K562 (cell line): ENCODE measurements at regions not wholly inside any gene's neighbourhood (a gene's known extent, or its start where the extent isn't known, plus 50 kb on each side); places are given as distances from the start of the nearest gene placed in this dataset.
A peak's percentile ranks its signal among the peaks of the same experiment; 100 is the strongest.

Experiments used
- CBFA2T3 ChIP-seq: fragments of 450-650 bp; IDR thresholded peaks from 2 replicates; pipeline ENCODE4 v1.6.1; 2017
- CHD2 ChIP-seq: IDR thresholded peaks from 2 replicates; pipeline ENCODE4 v1.6.1; 2011; ENCODE audit warnings: low read depth, low read length
- MAZ ChIP-seq, 2 experiments: fragments of 450-650 bp in 1 of 2; sonication (generic) in 1 of 2; formaldehyde crosslinking; IDR thresholded peaks in 1 of 2; conservative IDR thresholded peaks in 1 of 2; 2 replicates each; pipeline versions ENCODE4 v1.4.0 to v1.5.0; 2020; ENCODE audit warnings: mild to moderate bottlenecking in 1 of 2, missing genetic modification reagents in 1 of 2
- TOE1 ChIP-seq, 2 experiments: fragments of 450-650 bp in 1 of 2; sonication (generic) in 1 of 2; formaldehyde crosslinking in 1 of 2; IDR thresholded peaks; 2 replicates each; pipeline versions ENCODE4 v1.7.1 to v1.8.0; 2016 to 2022; ENCODE audit warnings: borderline replicate concordance in 2 of 2, mild to moderate bottlenecking in 2 of 2, antibody characterized with exemption in 1 of 2, inconsistent platforms in 1 of 2, low read depth in 1 of 2, missing genetic modification reagents in 1 of 2, moderate library complexity in 1 of 2
- ZNF707 ChIP-seq: fragments of 250-450 bp; sonication (Bioruptor Pico); conservative IDR thresholded peaks from 2 replicates; pipeline ENCODE4 v1.8.0; 2022; ENCODE audit warnings: inconsistent platforms, mild to moderate bottlenecking, moderate library complexity
- TF ChIP-seq, protein P1 (sequence below): fragments of 250-450 bp; sonication (Bioruptor Pico); IDR thresholded peaks from 2 replicates; pipeline ENCODE4 v1.5.0; 2022; ENCODE audit warnings: mild to moderate bottlenecking
- TF ChIP-seq, protein P2 (sequence below): fragments of 450-650 bp; IDR thresholded peaks from 2 replicates; pipeline ENCODE4 v1.6.1; 2016
- TF ChIP-seq, protein P3 (sequence below): fragments of 450-650 bp; formaldehyde crosslinking; IDR thresholded peaks from 2 replicates; pipeline ENCODE4 v1.4.0; 2020; ENCODE audit warnings: mild to moderate bottlenecking, moderate library complexity
- TF ChIP-seq, protein P4 (sequence below): sonication (generic); formaldehyde crosslinking; IDR thresholded peaks from 2 replicates; pipeline ENCODE4 v1.8.0; 2022; ENCODE audit warnings: missing genetic modification reagents, mild to moderate bottlenecking, borderline replicate concordance
- TF ChIP-seq, protein P5 (sequence below): fragments of 200-800 bp; sonication (Bioruptor generic); IDR thresholded peaks from 2 replicates; pipeline ENCODE4 v1.6.1; 2016; ENCODE audit warnings: missing genetic modification characterization, missing compliant biosample characterization
- TF ChIP-seq, protein P6 (sequence below), 2 experiments: fragments of 250-450 bp in 1 of 2; fragments of 450-650 bp in 1 of 2; sonication (Bioruptor Pico) in 1 of 2; IDR thresholded peaks; 2 replicates each; pipeline versions ENCODE4 v1.6.1 to v1.8.0; 2016 to 2021; ENCODE audit warnings: mild to moderate bottlenecking in 2 of 2, moderate library complexity in 2 of 2, missing compliant biosample characterization in 1 of 2, missing genetic modification characterization in 1 of 2
- TF ChIP-seq, protein P7 (sequence below): fragments of 250-450 bp; sonication (Bioruptor Pico); IDR thresholded peaks from 2 replicates; pipeline ENCODE4 v1.8.0; 2021; ENCODE audit warnings: borderline replicate concordance, mild to moderate bottlenecking, moderate library complexity; ENCODE audit not compliant: poor library complexity, severe bottlenecking

DNA sequence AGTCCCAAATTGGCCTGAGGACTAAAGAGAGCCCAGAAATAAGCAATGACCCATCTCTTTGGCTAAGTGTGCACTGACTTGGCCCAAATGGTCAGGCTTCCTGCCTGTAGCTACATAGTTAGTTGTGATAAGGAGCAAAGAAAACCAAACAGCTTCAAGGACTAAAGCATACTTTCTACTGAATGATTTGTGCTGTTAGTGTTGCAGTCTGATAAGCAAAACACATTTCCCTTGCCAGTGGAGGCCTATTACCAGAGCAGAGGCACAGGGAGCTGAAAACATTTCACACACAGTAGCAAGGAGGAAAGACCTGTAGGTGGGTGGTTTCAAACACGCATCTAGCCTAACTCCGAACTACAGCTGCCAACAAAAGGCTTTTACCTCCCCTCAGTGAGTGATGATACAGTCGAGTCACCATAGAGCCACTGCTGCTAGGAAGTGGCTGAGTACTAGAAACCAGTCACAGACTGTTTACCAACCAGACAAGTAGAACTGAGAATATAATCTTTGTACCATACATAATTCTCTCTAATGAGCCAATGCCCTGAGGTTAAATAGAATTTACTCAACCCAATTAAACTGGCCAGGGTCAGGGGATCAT, 222.3 kb upstream of the THBS1 start (continued):
- TF ChIP-seq, protein P1, sequence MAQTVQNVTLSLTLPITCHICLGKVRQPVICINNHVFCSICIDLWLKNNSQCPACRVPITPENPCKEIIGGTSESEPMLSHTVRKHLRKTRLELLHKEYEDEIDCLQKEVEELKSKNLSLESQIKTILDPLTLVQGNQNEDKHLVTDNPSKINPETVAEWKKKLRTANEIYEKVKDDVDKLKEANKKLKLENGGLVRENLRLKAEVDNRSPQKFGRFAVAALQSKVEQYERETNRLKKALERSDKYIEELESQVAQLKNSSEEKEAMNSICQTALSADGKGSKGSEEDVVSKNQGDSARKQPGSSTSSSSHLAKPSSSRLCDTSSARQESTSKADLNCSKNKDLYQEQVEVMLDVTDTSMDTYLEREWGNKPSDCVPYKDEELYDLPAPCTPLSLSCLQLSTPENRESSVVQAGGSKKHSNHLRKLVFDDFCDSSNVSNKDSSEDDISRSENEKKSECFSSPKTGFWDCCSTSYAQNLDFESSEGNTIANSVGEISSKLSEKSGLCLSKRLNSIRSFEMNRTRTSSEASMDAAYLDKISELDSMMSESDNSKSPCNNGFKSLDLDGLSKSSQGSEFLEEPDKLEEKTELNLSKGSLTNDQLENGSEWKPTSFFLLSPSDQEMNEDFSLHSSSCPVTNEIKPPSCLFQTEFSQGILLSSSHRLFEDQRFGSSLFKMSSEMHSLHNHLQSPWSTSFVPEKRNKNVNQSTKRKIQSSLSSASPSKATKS (CRISPR knock-in tag): no peak
- TF ChIP-seq CHD2: no peak
- TF ChIP-seq, protein P2, sequence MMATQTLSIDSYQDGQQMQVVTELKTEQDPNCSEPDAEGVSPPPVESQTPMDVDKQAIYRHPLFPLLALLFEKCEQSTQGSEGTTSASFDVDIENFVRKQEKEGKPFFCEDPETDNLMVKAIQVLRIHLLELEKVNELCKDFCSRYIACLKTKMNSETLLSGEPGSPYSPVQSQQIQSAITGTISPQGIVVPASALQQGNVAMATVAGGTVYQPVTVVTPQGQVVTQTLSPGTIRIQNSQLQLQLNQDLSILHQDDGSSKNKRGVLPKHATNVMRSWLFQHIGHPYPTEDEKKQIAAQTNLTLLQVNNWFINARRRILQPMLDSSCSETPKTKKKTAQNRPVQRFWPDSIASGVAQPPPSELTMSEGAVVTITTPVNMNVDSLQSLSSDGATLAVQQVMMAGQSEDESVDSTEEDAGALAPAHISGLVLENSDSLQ: no peak
- TF ChIP-seq TOE1 (IDR thresholded peaks at IDR 0.05; ENCODE audit: borderline replicate concordance): no peak
- no peak for TF ChIP-seq TOE1 (CRISPR knock-in tag; IDR thresholded peaks at IDR 0.05; ENCODE audit: borderline replicate concordance, low read depth)
- TF ChIP-seq, protein P3, sequence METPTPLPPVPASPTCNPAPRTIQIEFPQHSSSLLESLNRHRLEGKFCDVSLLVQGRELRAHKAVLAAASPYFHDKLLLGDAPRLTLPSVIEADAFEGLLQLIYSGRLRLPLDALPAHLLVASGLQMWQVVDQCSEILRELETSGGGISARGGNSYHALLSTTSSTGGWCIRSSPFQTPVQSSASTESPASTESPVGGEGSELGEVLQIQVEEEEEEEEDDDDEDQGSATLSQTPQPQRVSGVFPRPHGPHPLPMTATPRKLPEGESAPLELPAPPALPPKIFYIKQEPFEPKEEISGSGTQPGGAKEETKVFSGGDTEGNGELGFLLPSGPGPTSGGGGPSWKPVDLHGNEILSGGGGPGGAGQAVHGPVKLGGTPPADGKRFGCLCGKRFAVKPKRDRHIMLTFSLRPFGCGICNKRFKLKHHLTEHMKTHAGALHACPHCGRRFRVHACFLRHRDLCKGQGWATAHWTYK (CRISPR knock-in tag): no peak
- TF ChIP-seq, protein P4, sequence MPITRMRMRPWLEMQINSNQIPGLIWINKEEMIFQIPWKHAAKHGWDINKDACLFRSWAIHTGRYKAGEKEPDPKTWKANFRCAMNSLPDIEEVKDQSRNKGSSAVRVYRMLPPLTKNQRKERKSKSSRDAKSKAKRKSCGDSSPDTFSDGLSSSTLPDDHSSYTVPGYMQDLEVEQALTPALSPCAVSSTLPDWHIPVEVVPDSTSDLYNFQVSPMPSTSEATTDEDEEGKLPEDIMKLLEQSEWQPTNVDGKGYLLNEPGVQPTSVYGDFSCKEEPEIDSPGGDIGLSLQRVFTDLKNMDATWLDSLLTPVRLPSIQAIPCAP (CRISPR knock-in tag): no peak
- no peak for TF ChIP-seq MAZ (CRISPR knock-in tag; conservative IDR thresholded peaks at IDR 0.05 in 1 of 2, IDR thresholded peaks at IDR 0.05 in 1 of 2)
- TF ChIP-seq, protein P5, sequence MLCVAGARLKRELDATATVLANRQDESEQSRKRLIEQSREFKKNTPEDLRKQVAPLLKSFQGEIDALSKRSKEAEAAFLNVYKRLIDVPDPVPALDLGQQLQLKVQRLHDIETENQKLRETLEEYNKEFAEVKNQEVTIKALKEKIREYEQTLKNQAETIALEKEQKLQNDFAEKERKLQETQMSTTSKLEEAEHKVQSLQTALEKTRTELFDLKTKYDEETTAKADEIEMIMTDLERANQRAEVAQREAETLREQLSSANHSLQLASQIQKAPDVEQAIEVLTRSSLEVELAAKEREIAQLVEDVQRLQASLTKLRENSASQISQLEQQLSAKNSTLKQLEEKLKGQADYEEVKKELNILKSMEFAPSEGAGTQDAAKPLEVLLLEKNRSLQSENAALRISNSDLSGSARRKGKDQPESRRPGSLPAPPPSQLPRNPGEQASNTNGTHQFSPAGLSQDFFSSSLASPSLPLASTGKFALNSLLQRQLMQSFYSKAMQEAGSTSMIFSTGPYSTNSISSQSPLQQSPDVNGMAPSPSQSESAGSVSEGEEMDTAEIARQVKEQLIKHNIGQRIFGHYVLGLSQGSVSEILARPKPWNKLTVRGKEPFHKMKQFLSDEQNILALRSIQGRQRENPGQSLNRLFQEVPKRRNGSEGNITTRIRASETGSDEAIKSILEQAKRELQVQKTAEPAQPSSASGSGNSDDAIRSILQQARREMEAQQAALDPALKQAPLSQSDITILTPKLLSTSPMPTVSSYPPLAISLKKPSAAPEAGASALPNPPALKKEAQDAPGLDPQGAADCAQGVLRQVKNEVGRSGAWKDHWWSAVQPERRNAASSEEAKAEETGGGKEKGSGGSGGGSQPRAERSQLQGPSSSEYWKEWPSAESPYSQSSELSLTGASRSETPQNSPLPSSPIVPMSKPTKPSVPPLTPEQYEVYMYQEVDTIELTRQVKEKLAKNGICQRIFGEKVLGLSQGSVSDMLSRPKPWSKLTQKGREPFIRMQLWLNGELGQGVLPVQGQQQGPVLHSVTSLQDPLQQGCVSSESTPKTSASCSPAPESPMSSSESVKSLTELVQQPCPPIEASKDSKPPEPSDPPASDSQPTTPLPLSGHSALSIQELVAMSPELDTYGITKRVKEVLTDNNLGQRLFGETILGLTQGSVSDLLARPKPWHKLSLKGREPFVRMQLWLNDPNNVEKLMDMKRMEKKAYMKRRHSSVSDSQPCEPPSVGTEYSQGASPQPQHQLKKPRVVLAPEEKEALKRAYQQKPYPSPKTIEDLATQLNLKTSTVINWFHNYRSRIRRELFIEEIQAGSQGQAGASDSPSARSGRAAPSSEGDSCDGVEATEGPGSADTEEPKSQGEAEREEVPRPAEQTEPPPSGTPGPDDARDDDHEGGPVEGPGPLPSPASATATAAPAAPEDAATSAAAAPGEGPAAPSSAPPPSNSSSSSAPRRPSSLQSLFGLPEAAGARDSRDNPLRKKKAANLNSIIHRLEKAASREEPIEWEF: no peak
- TF ChIP-seq, protein P6, sequence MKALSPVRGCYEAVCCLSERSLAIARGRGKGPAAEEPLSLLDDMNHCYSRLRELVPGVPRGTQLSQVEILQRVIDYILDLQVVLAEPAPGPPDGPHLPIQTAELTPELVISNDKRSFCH (CRISPR knock-in tag; IDR thresholded peaks at IDR 0.05): no peak
- TF ChIP-seq, protein P6 (tag; IDR thresholded peaks at IDR 0.05): no peak
- TF ChIP-seq ZNF707 (CRISPR knock-in tag): no peak
- TF ChIP-seq, protein P7, sequence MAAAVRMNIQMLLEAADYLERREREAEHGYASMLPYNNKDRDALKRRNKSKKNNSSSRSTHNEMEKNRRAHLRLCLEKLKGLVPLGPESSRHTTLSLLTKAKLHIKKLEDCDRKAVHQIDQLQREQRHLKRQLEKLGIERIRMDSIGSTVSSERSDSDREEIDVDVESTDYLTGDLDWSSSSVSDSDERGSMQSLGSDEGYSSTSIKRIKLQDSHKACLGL: no peak
- TF ChIP-seq CBFA2T3: peak; percentile 86
